Ascending aorta (tissue), 2 donors: ENCODE measurements at regions not wholly inside any gene's neighbourhood (a gene's known extent, or its start where the extent isn't known, plus 50 kb on each side); places are given as distances from the start of the nearest gene placed in this dataset.

Experiments
- DNase-seq, 2 donors: peaks; one replicate each; pipeline ENCODE4 v3.0.0-alpha.2; 2019; ENCODE audit warnings: low spot score in 2 of 2
- H3K27ac ChIP-seq, 2 donors: fragments of 200-600 bp; sonication (generic); one replicate each; pipeline ENCODE4 v1.5.1; 2016 to 2017; ENCODE audit warnings: mild to moderate bottlenecking in 1 of 2
- H3K27me3 ChIP-seq: fragments of 200-600 bp; sonication (generic); one replicate; pipeline ENCODE4 v1.5.1; 2017
- H3K36me3 ChIP-seq, 2 donors: fragments of 200-600 bp; sonication (generic); one replicate each; pipeline ENCODE4 v1.5.1; 2016
- H3K4me1 ChIP-seq, 2 donors: fragments of 200-600 bp; sonication (generic); one replicate each; pipeline ENCODE4 v1.5.1; 2016 to 2017; ENCODE audit warnings: mild to moderate bottlenecking in 1 of 2
- H3K4me3 ChIP-seq, 2 donors: fragments of 200-600 bp; sonication (generic); one replicate each; pipeline ENCODE4 v1.5.1; 2016 to 2017; ENCODE audit warnings: mild to moderate bottlenecking in 1 of 2
- H3K9me3 ChIP-seq, 2 donors: fragments of 200-600 bp; sonication (generic); one replicate each; pipeline ENCODE4 v1.5.1; 2016
- intact Hi-C: fragments of 100-400 bp; cut with DNase I; formaldehyde crosslinking; loops from one replicate; pipeline ENCODE4 v1.15.1; 2023
- TF ChIP-seq, protein P1 (sequence below), 3 experiments: fragments of 200-600 bp in 2 of 3; fragments of 450-650 bp in 1 of 3; sonication (generic) in 2 of 3; IDR thresholded peaks; one replicate each; pipeline ENCODE4 v1.5.1; 2016 to 2019; ENCODE audit warnings: antibody characterized with exemption in 3 of 3, mild to moderate bottlenecking in 1 of 3, moderate library complexity in 1 of 3

DNA sequence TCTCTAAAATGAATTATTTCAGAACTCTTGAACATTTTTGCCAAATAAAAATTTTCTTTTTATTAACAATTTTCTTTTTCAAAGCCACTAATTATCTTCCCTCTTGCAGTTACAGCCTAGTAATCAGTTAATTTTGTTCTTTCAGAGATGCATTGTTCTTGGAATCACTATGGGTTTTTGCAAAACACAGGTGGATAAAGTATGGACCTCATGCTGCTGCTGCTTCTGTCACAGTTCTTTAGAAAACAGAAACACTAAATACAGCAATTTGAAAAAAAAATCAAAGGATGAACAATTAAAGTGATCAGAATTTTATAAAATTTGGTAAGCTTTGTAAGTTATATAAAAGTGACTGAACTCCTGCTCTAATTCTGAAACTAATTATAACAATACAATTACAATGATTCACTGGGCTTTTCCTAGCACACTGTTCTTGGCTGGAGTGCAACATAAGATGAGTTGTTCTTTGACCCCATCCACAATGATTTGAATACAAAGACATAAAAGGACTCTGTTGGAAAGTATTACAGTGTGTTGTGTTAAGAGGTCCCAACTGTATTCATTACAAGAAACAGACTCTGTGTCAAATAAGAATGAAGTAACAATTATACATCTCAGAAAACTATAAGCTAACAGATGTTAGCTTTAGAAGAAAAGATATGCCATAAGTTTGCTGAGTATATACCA, 59.4 kb upstream of the GK2 start:
- H3K36me3 ChIP-seq: no peaks in the 10 kb centered on the region
- H3K4me1 ChIP-seq: no peaks in the 10 kb centered on the region
- H3K9me3 ChIP-seq: no peaks in the 10 kb centered on the region
- H3K27me3 ChIP-seq: no peaks in the 10 kb centered on the region
- no peak for DNase-seq
- TF ChIP-seq, protein P1, sequence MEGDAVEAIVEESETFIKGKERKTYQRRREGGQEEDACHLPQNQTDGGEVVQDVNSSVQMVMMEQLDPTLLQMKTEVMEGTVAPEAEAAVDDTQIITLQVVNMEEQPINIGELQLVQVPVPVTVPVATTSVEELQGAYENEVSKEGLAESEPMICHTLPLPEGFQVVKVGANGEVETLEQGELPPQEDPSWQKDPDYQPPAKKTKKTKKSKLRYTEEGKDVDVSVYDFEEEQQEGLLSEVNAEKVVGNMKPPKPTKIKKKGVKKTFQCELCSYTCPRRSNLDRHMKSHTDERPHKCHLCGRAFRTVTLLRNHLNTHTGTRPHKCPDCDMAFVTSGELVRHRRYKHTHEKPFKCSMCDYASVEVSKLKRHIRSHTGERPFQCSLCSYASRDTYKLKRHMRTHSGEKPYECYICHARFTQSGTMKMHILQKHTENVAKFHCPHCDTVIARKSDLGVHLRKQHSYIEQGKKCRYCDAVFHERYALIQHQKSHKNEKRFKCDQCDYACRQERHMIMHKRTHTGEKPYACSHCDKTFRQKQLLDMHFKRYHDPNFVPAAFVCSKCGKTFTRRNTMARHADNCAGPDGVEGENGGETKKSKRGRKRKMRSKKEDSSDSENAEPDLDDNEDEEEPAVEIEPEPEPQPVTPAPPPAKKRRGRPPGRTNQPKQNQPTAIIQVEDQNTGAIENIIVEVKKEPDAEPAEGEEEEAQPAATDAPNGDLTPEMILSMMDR (IDR thresholded peaks at IDR 0.05): no peak
- intact Hi-C loops: no loop called here
- no peak overlapping the region for H3K4me3 ChIP-seq
- H3K27ac ChIP-seq: no peak overlapping the region

DNA sequence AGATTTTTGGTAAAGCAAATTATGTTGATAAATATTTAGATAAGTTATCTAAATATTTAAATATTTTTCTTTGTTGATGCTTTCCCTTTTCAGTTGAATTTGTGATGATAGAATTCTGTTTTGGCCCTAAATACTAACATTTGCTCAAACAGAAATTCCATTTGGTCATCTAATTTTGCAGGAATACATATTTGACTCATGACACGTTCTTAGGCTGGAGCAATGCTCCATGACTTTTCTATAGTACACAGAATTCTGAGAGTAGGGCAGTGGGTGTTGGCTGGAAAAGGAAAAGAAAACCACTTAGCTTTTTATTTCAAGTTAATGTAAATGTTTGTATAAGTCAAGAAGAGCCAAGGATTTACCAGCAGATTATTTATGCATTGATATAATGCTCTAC, 58.6 kb upstream of the GK2 start:
- intact Hi-C loops: no loop called here
- DNase-seq: no peak

More for the DNA sequence above, 58.6 kb upstream of the GK2 start:
- Histone ChIP-seq H3K4me1 (no peaks in the 10 kb centered on the region), H3K27ac (no peak overlapping the region), H3K27me3 (no peaks in the 10 kb centered on the region), H3K4me3 (no peak overlapping the region), H3K9me3 (no peaks in the 10 kb centered on the region), H3K36me3 (no peaks in the 10 kb centered on the region)
- TF ChIP-seq, protein P1 (IDR thresholded peaks at IDR 0.05): no peak
